Activated CD4-positive, alpha-beta T cell treated with anti-CD3 and anti-CD28 coated beads for 36 hours (primary cell): ENCODE measurements at regions not wholly inside any gene's neighbourhood (a gene's known extent, or its start where the extent isn't known, plus 50 kb on each side); places are given as distances from the start of the nearest gene placed in this dataset.

ENCODE experiments used
- ATAC-seq: fragments of 200-7000 bp; cut with Tn5 transposase; one replicate; pipeline ENCODE4 v1.10.0; 2021; ENCODE audit warnings: mild to moderate bottlenecking, moderate library complexity
- CTCF ChIA-PET: fragments of 350-600 bp; sonication (Branson Sonifier 250); formaldehyde crosslinking; loops from one replicate; lab custom pipeline; 2021; ENCODE audit warnings: antibody characterized with exemption; lab: Charles Lee
- POLR2A ChIA-PET: fragments of 350-600 bp; sonication (Branson Sonifier 250); formaldehyde crosslinking; loops from one replicate; lab custom pipeline; 2021; ENCODE audit warnings: antibody characterized with exemption, inconsistent platforms; lab: Charles Lee
- DNase-seq: peaks from one replicate; pipeline ENCODE4 v3.0.0-alpha.2; 2020
- H3K27ac Mint-ChIP-seq: one replicate; pipeline ENCODE4 v1.8.0; 2021; ENCODE audit warnings: mixed read lengths
- H3K27me3 Mint-ChIP-seq: one replicate; pipeline ENCODE4 v1.8.0; 2021; ENCODE audit warnings: mixed read lengths
- H3K36me3 Mint-ChIP-seq: one replicate; pipeline ENCODE4 v1.8.0; 2021; ENCODE audit warnings: low read depth, mixed read lengths
- H3K4me1 Mint-ChIP-seq: one replicate; pipeline ENCODE4 v1.8.0; 2021; ENCODE audit warnings: mixed read lengths
- H3K4me3 Mint-ChIP-seq: one replicate; pipeline ENCODE4 v1.8.0; 2021; ENCODE audit warnings: mild to moderate bottlenecking, moderate library complexity, mixed read lengths
- H3K9me3 Mint-ChIP-seq: one replicate; pipeline ENCODE4 v1.8.0; 2021; ENCODE audit warnings: low read depth, mixed read lengths
- intact Hi-C, 2 experiments: fragments of 100-400 bp; cut with DNase I in 1 of 2; cut with micrococcal nuclease in 1 of 2; formaldehyde crosslinking; loops; one replicate each; pipeline versions ENCODE4 v1.14.2 to v1.15.1; 2022 to 2024; cut with DNase I, micrococcal nuclease

DNA sequence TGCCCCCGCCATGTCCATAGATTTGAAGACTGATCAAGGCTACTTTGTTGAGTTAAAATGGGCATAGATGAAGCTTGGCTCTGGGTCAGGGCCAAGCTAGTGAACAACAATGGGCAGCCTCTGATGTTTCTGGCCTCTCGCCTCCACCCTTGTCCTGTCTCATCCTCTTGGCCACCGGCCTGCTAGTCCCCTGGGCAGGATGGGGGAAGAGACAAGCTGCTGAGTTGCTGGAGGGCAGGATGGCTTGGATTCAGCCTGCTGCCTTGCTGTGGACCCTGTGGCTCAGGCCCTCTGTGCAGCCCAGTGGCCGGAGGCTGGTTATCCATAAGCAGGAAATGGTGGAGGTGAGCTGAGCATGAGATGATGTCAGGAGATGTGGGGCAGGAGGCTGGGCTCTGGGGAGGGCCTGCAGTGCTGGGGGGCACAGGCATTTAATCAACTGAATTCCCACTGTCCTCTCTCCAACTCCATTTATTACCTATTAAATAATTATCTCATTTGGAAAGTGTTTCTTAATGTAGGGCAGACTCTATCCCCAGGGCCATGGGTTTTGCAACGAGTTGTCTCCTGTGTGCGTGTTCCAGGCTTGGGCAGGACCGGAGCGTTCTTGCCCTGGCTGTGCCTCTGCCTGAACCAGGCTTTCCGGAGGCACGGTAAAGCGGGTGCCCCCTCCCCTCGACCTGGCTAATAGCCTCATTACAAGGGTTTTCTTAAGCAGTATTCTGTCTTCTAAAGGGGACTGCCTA is 122.9 kb downstream of the GLI2 start:
- intact Hi-C loops, result no loop called here
- Mint-ChIP-seq H3K9me3 (no peaks in the 10 kb centered on the region), H3K27me3 (no peaks in the 10 kb centered on the region), H3K36me3 (no peaks in the 10 kb centered on the region), H3K4me1 (no peaks in the 10 kb centered on the region), H3K27ac (no peak overlapping the region), H3K4me3 (no peak overlapping the region)
- POLR2A ChIA-PET, result no interaction called here
- no peak for DNase-seq
- CTCF ChIA-PET, result interaction anchor here (0.8 kb wide), 1 partner anchor 1795 kb away, joined by 3 read pairs; no protein-coding TSS in a partner anchor
- ATAC-seq, result no peak

DNA sequence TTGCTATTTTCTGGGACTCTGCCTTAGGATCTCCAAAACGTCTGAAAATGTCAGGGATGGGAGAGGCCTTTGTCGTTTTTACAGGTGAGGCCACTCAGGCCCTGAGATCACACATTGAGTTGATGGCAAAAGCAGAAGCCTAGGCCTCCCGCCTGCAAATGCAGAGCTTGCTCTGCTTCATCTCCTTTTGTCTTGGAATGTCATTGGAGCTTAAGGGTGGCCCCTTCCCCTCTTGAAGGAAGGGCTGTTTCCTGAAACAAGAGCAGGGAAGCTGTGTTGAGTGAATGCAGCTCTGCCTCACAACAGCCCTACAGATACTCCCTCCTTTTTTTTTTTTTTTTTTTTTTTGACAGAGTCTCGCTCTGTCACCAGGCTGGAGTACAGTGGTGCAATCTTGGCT is 123.5 kb downstream of the GLI2 start:
- H3K27ac Mint-ChIP-seq, result no peak overlapping the region
- H3K4me1 Mint-ChIP-seq, result no peaks in the 10 kb centered on the region
- H3K4me3 Mint-ChIP-seq, result no peak overlapping the region
- no peak for ATAC-seq
- intact Hi-C loops, result no loop called here
- H3K36me3 Mint-ChIP-seq, result no peaks in the 10 kb centered on the region
- H3K27me3 Mint-ChIP-seq, result no peaks in the 10 kb centered on the region
- no peaks in the 10 kb centered on the region for H3K9me3 Mint-ChIP-seq
- DNase-seq, result no peak
- POLR2A ChIA-PET, result no interaction called here
- CTCF ChIA-PET, result no interaction called here

DNA sequence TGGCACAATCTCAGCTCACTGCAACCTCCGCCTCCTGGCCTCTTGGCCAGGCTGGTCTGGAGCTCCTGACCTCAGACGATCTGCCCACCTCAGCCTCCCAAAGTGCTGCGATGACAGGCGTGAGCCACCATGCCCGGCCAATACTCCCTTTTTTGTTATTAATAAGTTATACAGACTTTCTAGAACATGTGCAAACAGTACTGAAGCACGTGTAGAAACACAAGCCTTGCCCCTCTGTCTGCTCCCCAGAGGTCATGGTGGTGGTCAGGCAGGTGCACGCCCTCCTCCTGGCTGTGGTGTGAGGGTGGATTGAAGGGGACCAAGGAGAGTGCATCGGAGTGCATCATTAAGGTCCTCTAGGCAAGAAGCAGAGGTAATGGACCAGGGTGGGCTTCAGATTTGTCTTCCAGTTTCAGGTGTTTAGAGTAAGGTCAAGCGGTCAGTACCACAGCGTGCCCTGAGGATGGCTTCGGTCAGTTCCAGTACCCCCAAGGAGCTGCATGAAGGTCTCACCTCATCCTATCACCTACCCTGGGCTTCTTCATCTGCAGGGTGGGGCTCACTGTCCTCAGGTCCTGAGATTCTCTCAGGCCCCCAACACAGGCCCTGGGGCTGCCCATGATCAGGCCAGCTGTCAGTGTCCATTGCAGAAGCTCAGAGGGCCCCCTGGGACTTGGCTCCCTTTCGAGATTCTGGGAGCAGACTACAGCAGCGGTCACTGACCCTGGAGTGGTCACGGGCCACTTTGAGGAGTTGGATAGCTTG is 124.3 kb downstream of the GLI2 start:
- Mint-ChIP-seq H3K27me3 (no peaks in the 10 kb centered on the region), H3K9me3 (no peaks in the 10 kb centered on the region), H3K4me1 (no peaks in the 10 kb centered on the region), H3K4me3 (no peak overlapping the region), H3K27ac (no peak overlapping the region), H3K36me3 (no peaks in the 10 kb centered on the region)
- POLR2A ChIA-PET, result no interaction called here
- no peak for ATAC-seq
- intact Hi-C loops, result no loop called here
- CTCF ChIA-PET, result interaction anchor here (0.6 kb wide), 1 partner anchor 25 kb away, joined by 5 read pairs; no protein-coding TSS in a partner anchor
- no peak for DNase-seq

GRCh38 chr2:120860579-120860922 is 124.9 kb downstream of the GLI2 start:
- H3K4me1 Mint-ChIP-seq, result no peaks in the 10 kb centered on the region
- DNase-seq, result no peak
- no peak for ATAC-seq
- H3K9me3 Mint-ChIP-seq, result no peaks in the 10 kb centered on the region
- H3K36me3 Mint-ChIP-seq, result no peaks in the 10 kb centered on the region
- ChIA-PET POLR2A (no interaction called here), CTCF (no interaction called here)
- H3K27ac Mint-ChIP-seq, result no peak overlapping the region
- H3K27me3 Mint-ChIP-seq, result no peaks in the 10 kb centered on the region
- no peak overlapping the region for H3K4me3 Mint-ChIP-seq
- intact Hi-C loops, result no loop called here

GRCh38 chr2:120861191-120861575 is 125.5 kb downstream of the GLI2 start:
- ATAC-seq, result no peak
- intact Hi-C loops, result no loop called here
- no peak for DNase-seq
- peaks cover 2% of the 10 kb centered on the region for H3K27me3 Mint-ChIP-seq
- ChIA-PET CTCF (no interaction called here), POLR2A (no interaction called here)
- H3K4me3 Mint-ChIP-seq, result no peak overlapping the region
- H3K9me3 Mint-ChIP-seq, result no peaks in the 10 kb centered on the region
- H3K4me1 Mint-ChIP-seq, result no peaks in the 10 kb centered on the region
- H3K27ac Mint-ChIP-seq, result no peak overlapping the region
- no peaks in the 10 kb centered on the region for H3K36me3 Mint-ChIP-seq

DNA sequence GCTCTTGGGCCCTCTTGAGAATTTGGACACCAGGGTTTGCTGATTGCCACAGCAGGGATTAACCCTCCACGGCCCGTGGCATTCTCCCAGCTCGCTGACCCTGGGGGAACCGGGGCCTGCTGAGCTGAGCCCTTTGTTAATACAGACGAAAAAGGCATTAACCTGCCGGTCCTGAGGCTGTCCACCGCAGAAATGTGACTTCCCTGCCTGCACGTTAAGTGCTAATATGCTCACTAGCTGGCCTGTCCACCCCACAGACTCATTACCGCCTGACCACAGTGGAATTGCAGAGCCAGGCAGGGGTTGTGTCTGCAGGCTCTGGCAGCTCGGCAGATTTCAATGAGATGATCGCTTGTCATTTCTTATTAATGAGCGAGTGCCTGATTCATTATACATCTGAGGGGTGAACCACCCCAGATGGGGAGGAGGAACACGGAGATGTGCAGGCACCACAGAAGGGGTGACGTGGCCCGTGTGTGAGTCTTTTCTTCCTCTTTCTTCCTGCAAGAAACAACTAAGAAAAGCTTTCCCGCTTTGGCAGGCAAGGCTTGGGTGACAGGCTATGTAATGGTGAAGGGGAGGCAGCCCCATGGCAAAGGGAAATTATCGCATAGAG is 126.0 kb downstream of the GLI2 start:
- Mint-ChIP-seq H3K4me1 (no peaks in the 10 kb centered on the region), H3K36me3 (no peaks in the 10 kb centered on the region), H3K27me3 (peaks cover 5% of the 10 kb centered on the region), H3K27ac (no peak overlapping the region), H3K4me3 (no peak overlapping the region), H3K9me3 (no peaks in the 10 kb centered on the region)
- ChIA-PET POLR2A (no interaction called here), CTCF (no interaction called here)
- intact Hi-C loops, result no loop called here
- ATAC-seq, result no peak
- DNase-seq, result no peak

- intact Hi-C loops, result no loop called here
- ChIA-PET POLR2A (no interaction called here), CTCF (no interaction called here)
Observed at GRCh38 chr2:120862201-120863060, 126.8 kb downstream of the GLI2 start.

GRCh38 chr2:120863146-120863545 is 127.5 kb downstream of the GLI2 start:
- DNase-seq, result no peak
- H3K4me3 Mint-ChIP-seq, result no peak overlapping the region
- ATAC-seq, result no peak
- no peaks in the 10 kb centered on the region for H3K9me3 Mint-ChIP-seq
- no peaks in the 10 kb centered on the region for H3K4me1 Mint-ChIP-seq
- no peaks in the 10 kb centered on the region for H3K36me3 Mint-ChIP-seq
- H3K27me3 Mint-ChIP-seq, result peaks cover 14% of the 10 kb centered on the region
- ChIA-PET POLR2A (no interaction called here), CTCF (no interaction called here)
- no peak overlapping the region for H3K27ac Mint-ChIP-seq
- intact Hi-C loops, result no loop called here

More at GRCh38 chr2:120862201-120863060, 126.8 kb downstream of the GLI2 start:
- DNase-seq (no peak), ATAC-seq (no peak)
- no peak overlapping the region for H3K27ac Mint-ChIP-seq
- peaks cover 9% of the 10 kb centered on the region for H3K27me3 Mint-ChIP-seq
- no peak overlapping the region for H3K4me3 Mint-ChIP-seq
- no peaks in the 10 kb centered on the region for H3K36me3 Mint-ChIP-seq
- H3K9me3 Mint-ChIP-seq, result no peaks in the 10 kb centered on the region
- no peaks in the 10 kb centered on the region for H3K4me1 Mint-ChIP-seq

DNA sequence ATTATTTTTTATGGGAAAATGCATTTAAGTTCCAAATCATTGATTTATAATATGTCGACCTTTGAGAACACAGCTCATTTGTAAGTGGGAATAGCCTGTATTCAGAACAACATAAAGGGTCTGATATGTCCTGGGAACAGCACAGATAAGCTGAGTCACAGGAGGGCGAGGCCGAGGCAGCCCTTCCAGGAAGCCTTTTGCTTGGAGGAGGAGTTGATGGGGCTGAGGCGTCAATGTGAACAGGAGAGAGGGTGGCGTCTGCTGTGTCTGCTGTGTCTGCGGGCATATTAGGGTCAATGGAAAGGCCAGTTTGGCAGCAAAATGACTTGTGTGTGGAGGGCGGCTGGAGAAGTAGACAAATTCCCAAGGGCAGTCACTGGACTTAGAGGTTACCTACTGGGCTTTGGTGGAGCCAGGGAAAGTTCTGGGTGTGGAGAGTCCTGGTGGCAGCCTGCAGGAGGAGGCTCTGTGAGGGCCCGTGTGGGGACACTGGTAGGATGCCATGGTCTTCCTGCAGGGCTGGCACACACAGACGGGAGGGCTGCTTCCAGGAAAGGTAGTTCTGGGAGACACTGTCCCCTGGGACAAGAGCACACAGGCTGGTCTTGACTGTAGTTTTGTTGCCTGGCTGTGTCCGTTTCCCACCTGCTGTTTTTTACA is 128.1 kb downstream of the GLI2 start:
- Mint-ChIP-seq H3K4me1 (no peaks in the 10 kb centered on the region), H3K27me3 (peaks cover 18% of the 10 kb centered on the region), H3K36me3 (no peaks in the 10 kb centered on the region), H3K27ac (no peak overlapping the region), H3K4me3 (no peak overlapping the region), H3K9me3 (no peaks in the 10 kb centered on the region)
- DNase-seq (no peak), ATAC-seq (no peak)
- intact Hi-C loops, result no loop called here
- ChIA-PET CTCF (interaction anchor here (0.7 kb wide), 1 partner anchor 403 kb away, joined by 4 read pairs; no protein-coding TSS in a partner anchor), POLR2A (no interaction called here)

DNA sequence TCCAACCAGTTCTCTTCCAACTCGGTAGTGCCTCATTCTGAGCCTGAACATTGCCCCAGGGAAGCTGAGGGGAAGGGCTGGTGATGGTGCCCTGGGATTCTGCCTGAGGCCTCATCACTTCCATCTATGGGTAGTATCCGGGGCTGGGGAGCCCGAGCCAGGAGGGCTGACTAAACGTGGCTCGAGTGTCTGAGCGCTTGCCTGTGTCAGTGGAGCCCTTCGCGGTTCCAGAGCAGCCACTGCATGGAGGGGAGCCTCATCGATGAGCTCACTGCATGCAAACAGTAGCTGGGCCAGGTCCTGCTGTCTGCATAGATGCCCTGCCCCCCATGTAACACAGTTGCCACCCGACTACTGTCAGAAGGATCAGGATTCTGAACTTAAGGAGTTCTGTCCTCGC is 129.3 kb downstream of the GLI2 start:
- CTCF ChIA-PET, result no interaction called here
- H3K4me1 Mint-ChIP-seq, result no peaks in the 10 kb centered on the region
- no peak overlapping the region for H3K4me3 Mint-ChIP-seq
- intact Hi-C loops, result no loop called here
- ATAC-seq, result no peak
- no peak for DNase-seq
- no peaks in the 10 kb centered on the region for H3K36me3 Mint-ChIP-seq
- no peaks in the 10 kb centered on the region for H3K9me3 Mint-ChIP-seq
- POLR2A ChIA-PET, result no interaction called here
- H3K27me3 Mint-ChIP-seq, result peaks cover 19% of the 10 kb centered on the region
- H3K27ac Mint-ChIP-seq, result no peak overlapping the region

GRCh38 chr2:120865656-120866055 is 130.0 kb downstream of the GLI2 start:
- POLR2A ChIA-PET, result no interaction called here

More at GRCh38 chr2:120865656-120866055, 130.0 kb downstream of the GLI2 start:
- ATAC-seq (no peak), DNase-seq (no peak)
- Mint-ChIP-seq H3K4me3 (no peak overlapping the region), H3K36me3 (no peaks in the 10 kb centered on the region), H3K27ac (no peak overlapping the region), H3K9me3 (no peaks in the 10 kb centered on the region), H3K27me3 (peaks cover 25% of the 10 kb centered on the region), H3K4me1 (no peaks in the 10 kb centered on the region)
- CTCF ChIA-PET, result no interaction called here
- intact Hi-C loops, result no loop called here
